GM13977 (cell line): ENCODE measurements at regions not wholly inside any gene's neighbourhood (a gene's known extent, or its start where the extent isn't known, plus 50 kb on each side); places are given as distances from the start of the nearest gene placed in this dataset.
"Not testable (repeated sequence)": the region's sequence is repeated elsewhere in the genome, so short reads cannot be mapped to it uniquely, and the experiment has no call there.

Experiments used
- DNase-seq: peaks from one replicate; pipeline ENCODE4 v3.0.0; 2012; ENCODE audit warnings: low spot score
- CTCF ChIP-seq: IDR thresholded peaks from 2 replicates; pipeline ENCODE4 v1.5.1; 2012; ENCODE audit warnings: mild to moderate bottlenecking, control low read depth; ENCODE audit not compliant: insufficient read depth; ENCODE audit errors: extremely low read depth, missing control alignments
- in situ Hi-C: fragments of 300-500 bp; cut with MboI; formaldehyde crosslinking; loops from one replicate; pipeline ENCODE4 v1.12.0; 2022; ENCODE audit warnings: low sequenced_read_pairs, low pct_unique_long_range_greater_than_20kb, mixed read lengths, inconsistent platforms; ENCODE audit not compliant: unreplicated experiment

GRCh38 chr20:1845163-1845523 lies 50.1 kb upstream of the SIRPA start:
- in situ Hi-C loops: no loop called here
- no peak for TF ChIP-seq CTCF
- no peak for DNase-seq

- no peak for TF ChIP-seq CTCF
- in situ Hi-C loops: no loop called here
- peak; percentile 89 for DNase-seq
Observed at GRCh38 chr20:1844325-1845162, 50.7 kb upstream of the SIRPA start.

- DNase-seq: no peak
- in situ Hi-C loops: no loop called here
- no peak for TF ChIP-seq CTCF
Observed at GRCh38 chr20:1842281-1842680, 52.9 kb upstream of the SIRPA start.

- in situ Hi-C loops: no loop called here
Observed at GRCh38 chr20:1841554-1842140, 53.6 kb upstream of the SIRPA start.

GRCh38 chr20:1840817-1841553 lies 54.2 kb upstream of the SIRPA start:
- no peak for TF ChIP-seq CTCF
- in situ Hi-C loops: no loop called here

More at GRCh38 chr20:1841554-1842140, 53.6 kb upstream of the SIRPA start:
- no peak for TF ChIP-seq CTCF
- no peak for DNase-seq

GRCh38 chr20:1839376-1840317 lies 55.6 kb upstream of the SIRPA start:
- DNase-seq, in situ Hi-C loops: not testable (repeated sequence)

More at GRCh38 chr20:1840817-1841553, 54.2 kb upstream of the SIRPA start:
- DNase-seq: no peak
